ENCODE measurements at regions not wholly inside any gene's neighbourhood (a gene's known extent, or its start where the extent isn't known, plus 50 kb on each side); places are given as distances from the start of the nearest gene placed in this dataset.

- no peak for TF ChIP-seq CTCF (IDR thresholded peaks at IDR 0.05; ENCODE audit: low read depth, low read length, missing control alignments)
- no peak for DNase-seq (ENCODE audit: low read depth)
- no peak overlapping the region for H3K4me3 ChIP-seq (ENCODE audit: low read depth, low read length)
Measured at GRCh38 chr14:58844544-58844943, 206.8 kb downstream of the DACT1 start.

GRCh38 chr14:58846682-58847465, 209.1 kb downstream of the DACT1 start:
- no peak for DNase-seq (ENCODE audit: low read depth)
- no peak for TF ChIP-seq CTCF (IDR thresholded peaks at IDR 0.05; ENCODE audit: low read depth, low read length, missing control alignments)
- H3K4me3 ChIP-seq (ENCODE audit: low read depth, low read length), result no peak overlapping the region

- DNase-seq (ENCODE audit: low read depth), result no peak
- no peak overlapping the region for H3K4me3 ChIP-seq (ENCODE audit: low read depth, low read length)
- no peak for TF ChIP-seq CTCF (IDR thresholded peaks at IDR 0.05; ENCODE audit: low read depth, low read length, missing control alignments)
Measured at GRCh38 chr14:58848365-58848764, 210.6 kb downstream of the DACT1 start.

GRCh38 chr14:58849601-58850000, 211.8 kb downstream of the DACT1 start:
- H3K4me3 ChIP-seq (ENCODE audit: low read depth, low read length), result no peak overlapping the region
- TF ChIP-seq CTCF (IDR thresholded peaks at IDR 0.05; ENCODE audit: low read depth, low read length, missing control alignments), result no peak
- no peak for DNase-seq (ENCODE audit: low read depth)

GRCh38 chr14:58850011-58850410, 212.2 kb downstream of the DACT1 start:
- DNase-seq (ENCODE audit: low read depth), result no peak
- no peak for TF ChIP-seq CTCF (IDR thresholded peaks at IDR 0.05; ENCODE audit: low read depth, low read length, missing control alignments)
- H3K4me3 ChIP-seq (ENCODE audit: low read depth, low read length), result no peak overlapping the region

- no peak for DNase-seq (ENCODE audit: low read depth)
- TF ChIP-seq CTCF (IDR thresholded peaks at IDR 0.05; ENCODE audit: low read depth, low read length, missing control alignments), result no peak
- no peak overlapping the region for H3K4me3 ChIP-seq (ENCODE audit: low read depth, low read length)
Measured at GRCh38 chr14:58861586-58861985, 223.8 kb downstream of the DACT1 start.
